ENCODE measurements at regions not wholly inside any gene's neighbourhood (a gene's known extent, or its start where the extent isn't known, plus 50 kb on each side); places are given as distances from the start of the nearest gene placed in this dataset.
"Not testable (repeated sequence)": the region's sequence is repeated elsewhere in the genome, so short reads cannot be mapped to it uniquely, and the experiment has no call there.

GRCh38 chr22:22318723-22319465 is 74.3 kb downstream of the VPREB1 start:
- no peak overlapping the region for H3K27ac ChIP-seq
- no peak overlapping the region for H2AFZ ChIP-seq
- no peak overlapping the region for H3K4me3 ChIP-seq (ENCODE audit: low read depth, low read length)
- no peaks in the 10 kb centered on the region for H3K4me1 ChIP-seq
- no peaks in the 10 kb centered on the region for H3K9me3 ChIP-seq (ENCODE audit: control insufficient read depth, low read length)
- no peak overlapping the region for H3K9ac ChIP-seq
- no peak overlapping the region for H3K4me2 ChIP-seq (ENCODE audit: low read length)
- H3K27me3 ChIP-seq (ENCODE audit: control insufficient read depth, insufficient read depth, low read length): no peaks in the 10 kb centered on the region
- no peaks in the 10 kb centered on the region for H3K79me2 ChIP-seq
- no peak for TF ChIP-seq CTCF (IDR thresholded peaks at IDR 0.05)
- no peaks in the 10 kb centered on the region for H3K36me3 ChIP-seq (ENCODE audit: control insufficient read depth, insufficient read depth, low read length)

- peak; percentile 62 for TF ChIP-seq CTCF (IDR thresholded peaks at IDR 0.05)
- not testable (repeated sequence) for H3K4me1 ChIP-seq; H3K4me2 ChIP-seq (ENCODE audit: low read length); H3K9me3 ChIP-seq (ENCODE audit: control insufficient read depth, low read length); H3K79me2 ChIP-seq; H3K9ac ChIP-seq; H3K4me3 ChIP-seq (ENCODE audit: low read depth, low read length); H3K27ac ChIP-seq; H3K36me3 ChIP-seq (ENCODE audit: control insufficient read depth, insufficient read depth, low read length); H2AFZ ChIP-seq; H3K27me3 ChIP-seq (ENCODE audit: control insufficient read depth, insufficient read depth, low read length)
Measured at GRCh38 chr22:22321743-22322611, 77.4 kb downstream of the VPREB1 start.

GRCh38 chr22:22322792-22323191 is 78.2 kb downstream of the VPREB1 start:
- H3K9me3 ChIP-seq (ENCODE audit: control insufficient read depth, low read length): no peaks in the 10 kb centered on the region
- H3K27ac ChIP-seq: no peak overlapping the region
- no peak overlapping the region for H3K4me3 ChIP-seq (ENCODE audit: low read depth, low read length)
- no peak overlapping the region for H2AFZ ChIP-seq
- no peaks in the 10 kb centered on the region for H3K36me3 ChIP-seq (ENCODE audit: control insufficient read depth, insufficient read depth, low read length)
- H3K27me3 ChIP-seq (ENCODE audit: control insufficient read depth, insufficient read depth, low read length): no peaks in the 10 kb centered on the region
- no peaks in the 10 kb centered on the region for H3K4me1 ChIP-seq
- no peak overlapping the region for H3K9ac ChIP-seq
- TF ChIP-seq CTCF (IDR thresholded peaks at IDR 0.05): no peak
- H3K79me2 ChIP-seq: no peaks in the 10 kb centered on the region
- no peak overlapping the region for H3K4me2 ChIP-seq (ENCODE audit: low read length)

GRCh38 chr22:22327723-22328122 is 83.1 kb downstream of the VPREB1 start:
- Histone ChIP-seq H3K27me3 (ENCODE audit: control insufficient read depth, insufficient read depth, low read length) (no peaks in the 10 kb centered on the region), H2AFZ (no peak overlapping the region), H3K27ac (no peak overlapping the region), H3K9me3 (ENCODE audit: control insufficient read depth, low read length) (no peaks in the 10 kb centered on the region), H3K36me3 (ENCODE audit: control insufficient read depth, insufficient read depth, low read length) (no peaks in the 10 kb centered on the region), H3K79me2 (no peaks in the 10 kb centered on the region), H3K4me2 (ENCODE audit: low read length) (no peak overlapping the region), H3K4me3 (ENCODE audit: low read depth, low read length) (no peak overlapping the region), H3K9ac (no peak overlapping the region), H3K4me1 (peaks cover 8% of the 10 kb centered on the region)
- TF ChIP-seq CTCF (IDR thresholded peaks at IDR 0.05): no peak

Data from parathyroid adenoma (tissue), 2 donors.